ENCODE measurements at regions not wholly inside any gene's neighbourhood (a gene's known extent, or its start where the extent isn't known, plus 50 kb on each side); places are given as distances from the start of the nearest gene placed in this dataset.

- DNase-seq (ENCODE audit: low read depth), result no peak
Measured at GRCh38 chr12:118763234-118763633, 218.1 kb upstream of the SRRM4 start.

GRCh38 chr12:118773956-118774723 lies 207.2 kb upstream of the SRRM4 start:
- no peak for DNase-seq (ENCODE audit: low read depth)

GRCh38 chr12:118777504-118777903 lies 203.8 kb upstream of the SRRM4 start:
- DNase-seq (ENCODE audit: low read depth), result no peak

GRCh38 chr12:118778077-118778476 lies 203.3 kb upstream of the SRRM4 start:
- no peak for DNase-seq (ENCODE audit: low read depth)

- no peak for DNase-seq (ENCODE audit: low read depth)
Measured at GRCh38 chr12:118780939-118781338, 200.4 kb upstream of the SRRM4 start.

- DNase-seq (ENCODE audit: low read depth), result no peak
Measured at GRCh38 chr12:118781692-118782091, 199.6 kb upstream of the SRRM4 start.

- DNase-seq (ENCODE audit: low read depth), result no peak
Measured at GRCh38 chr12:118783703-118784102, 197.6 kb upstream of the SRRM4 start.

GRCh38 chr12:118790578-118790977 lies 190.8 kb upstream of the SRRM4 start:
- no peak for DNase-seq (ENCODE audit: low read depth)

- DNase-seq (ENCODE audit: low read depth), result no peak
Measured at GRCh38 chr12:118813778-118814357, 167.5 kb upstream of the SRRM4 start.

GRCh38 chr12:118816296-118816695 lies 165.0 kb upstream of the SRRM4 start:
- DNase-seq (ENCODE audit: low read depth), result no peak

- DNase-seq (ENCODE audit: low read depth), result no peak
Measured at GRCh38 chr12:118821386-118821925, 159.9 kb upstream of the SRRM4 start.

GRCh38 chr12:118822512-118822911 lies 158.8 kb upstream of the SRRM4 start:
- DNase-seq (ENCODE audit: low read depth), result no peak

GRCh38 chr12:118827047-118827446 lies 154.3 kb upstream of the SRRM4 start:
- no peak for DNase-seq (ENCODE audit: low read depth)

- no peak for DNase-seq (ENCODE audit: low read depth)
Measured at GRCh38 chr12:118827606-118828005, 153.7 kb upstream of the SRRM4 start.

- DNase-seq (ENCODE audit: low read depth), result no peak
Measured at GRCh38 chr12:118830296-118830695, 151.0 kb upstream of the SRRM4 start.

GRCh38 chr12:118835926-118836325 lies 145.4 kb upstream of the SRRM4 start:
- no peak for DNase-seq (ENCODE audit: low read depth)

GRCh38 chr12:118840399-118840798 lies 140.9 kb upstream of the SRRM4 start:
- DNase-seq (ENCODE audit: low read depth), result no peak

- no peak for DNase-seq (ENCODE audit: low read depth)
Measured at GRCh38 chr12:118840878-118841277, 140.5 kb upstream of the SRRM4 start.

GRCh38 chr12:118841588-118841987 lies 139.8 kb upstream of the SRRM4 start:
- no peak for DNase-seq (ENCODE audit: low read depth)

GRCh38 chr12:118842866-118843265 lies 138.5 kb upstream of the SRRM4 start:
- DNase-seq (ENCODE audit: low read depth), result no peak

GRCh38 chr12:118846416-118846815 lies 134.9 kb upstream of the SRRM4 start:
- DNase-seq (ENCODE audit: low read depth), result no peak

- no peak for DNase-seq (ENCODE audit: low read depth)
Measured at GRCh38 chr12:118850244-118850825, 131.0 kb upstream of the SRRM4 start.

- DNase-seq (ENCODE audit: low read depth), result no peak
Measured at GRCh38 chr12:118851891-118852290, 129.4 kb upstream of the SRRM4 start.

Data from EH (cell line).